ENCODE measurements at regions not wholly inside any gene's neighbourhood (a gene's known extent, or its start where the extent isn't known, plus 50 kb on each side); places are given as distances from the start of the nearest gene placed in this dataset.

GRCh38 chr12:54734196-54734950 is 86.2 kb upstream of the DCD start:
- TF ChIP-seq POLR2AphosphoS5 (IDR thresholded peaks at IDR 0.05; ENCODE audit: borderline replicate concordance, low read depth, low read length) (no peak), EZH2 (IDR thresholded peaks at IDR 0.05) (no peak), FOXP2 (optimal IDR thresholded peaks at IDR 0.05; ENCODE audit: control extremely low read depth, extremely low read length, insufficient read depth) (no peak)

Data from SK-N-MC (cell line).